H1 (cell line): ENCODE measurements at regions not wholly inside any gene's neighbourhood (a gene's known extent, or its start where the extent isn't known, plus 50 kb on each side); places are given as distances from the start of the nearest gene placed in this dataset.
A peak's percentile ranks its signal among the peaks of the same experiment; 100 is the strongest.

Source experiments
- SRF ChIP-seq: IDR thresholded peaks from 2 replicates; pipeline ENCODE4 v1.6.1; 2011; ENCODE audit warnings: mild to moderate bottlenecking, low read depth, low read length, moderate library complexity
- YY1 ChIP-seq: IDR thresholded peaks from 2 replicates; pipeline ENCODE4 v1.6.1; 2011; ENCODE audit warnings: low read depth, mild to moderate bottlenecking, low read length

GRCh38 chr4:45741897-45742296 lies 382.0 kb downstream of the GABRG1 start:
- TF ChIP-seq SRF: no peak
- 0 out of 2 replicates have a peak, but pooled peaks have one; percentile 52 for TF ChIP-seq YY1
